Activated T-helper 1 cell treated with anti-CD3 and anti-CD28 coated beads, Interleukin-2, amount 50 U/mL, for 16 hours (primary cell): ENCODE measurements at regions not wholly inside any gene's neighbourhood (a gene's known extent, or its start where the extent isn't known, plus 50 kb on each side); places are given as distances from the start of the nearest gene placed in this dataset.
"Not testable (repeated sequence)": the region's sequence is repeated elsewhere in the genome, so short reads cannot be mapped to it uniquely, and the experiment has no call there.

Experiments
- DNase-seq, 2 donors: peaks; one replicate each; pipeline ENCODE4 v3.0.0-alpha.2; 2020; ENCODE audit warnings: low read depth in 1 of 2, low spot score in 1 of 2

- no peak for DNase-seq
Observed at GRCh38 chr2:207438414-207439126, 91.2 kb upstream of the CREB1 start.

DNA sequence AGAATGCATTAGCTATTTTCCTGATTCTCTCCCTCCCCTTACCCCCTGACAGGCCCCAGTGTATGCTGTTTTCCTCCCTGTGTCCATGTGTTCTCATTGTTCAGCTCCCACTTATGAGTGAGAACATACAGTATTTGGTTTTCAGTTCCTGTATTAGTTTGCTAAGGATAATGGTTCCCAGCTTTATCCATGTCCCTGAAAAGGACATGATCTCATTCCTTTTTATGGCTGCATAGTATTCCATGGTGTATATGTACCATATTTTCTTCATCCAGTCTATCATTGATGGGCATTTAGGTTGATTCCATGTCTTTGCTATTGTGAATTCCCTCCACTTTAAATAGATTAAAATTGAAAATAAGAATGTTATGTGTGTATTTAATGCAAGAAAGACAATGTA lies 89.9 kb upstream of the CREB1 start:
- not testable (repeated sequence) for DNase-seq

GRCh38 chr2:207444756-207445155 lies 85.0 kb upstream of the CREB1 start:
- DNase-seq = no peak

- DNase-seq = no peak
Observed at GRCh38 chr2:207446653-207447052, 83.1 kb upstream of the CREB1 start.

DNA sequence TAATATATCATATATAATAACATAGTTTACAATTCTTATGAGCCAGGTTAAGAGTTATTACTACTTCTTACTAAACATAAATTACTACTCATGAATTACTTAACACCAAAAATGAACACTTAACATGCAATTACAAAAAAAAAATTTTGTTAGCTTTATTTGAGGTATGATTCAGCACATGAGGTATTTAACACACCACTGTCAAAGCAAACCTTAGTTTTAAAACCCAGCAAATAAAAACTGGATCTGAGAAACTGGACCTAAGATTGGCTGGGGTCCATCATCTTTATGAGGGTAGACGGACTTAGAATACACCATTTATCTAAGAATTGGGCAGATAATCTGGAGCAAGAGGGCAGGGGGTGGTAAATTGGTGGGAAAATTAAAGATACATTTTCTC lies 81.8 kb upstream of the CREB1 start:
- no peak for DNase-seq

DNA sequence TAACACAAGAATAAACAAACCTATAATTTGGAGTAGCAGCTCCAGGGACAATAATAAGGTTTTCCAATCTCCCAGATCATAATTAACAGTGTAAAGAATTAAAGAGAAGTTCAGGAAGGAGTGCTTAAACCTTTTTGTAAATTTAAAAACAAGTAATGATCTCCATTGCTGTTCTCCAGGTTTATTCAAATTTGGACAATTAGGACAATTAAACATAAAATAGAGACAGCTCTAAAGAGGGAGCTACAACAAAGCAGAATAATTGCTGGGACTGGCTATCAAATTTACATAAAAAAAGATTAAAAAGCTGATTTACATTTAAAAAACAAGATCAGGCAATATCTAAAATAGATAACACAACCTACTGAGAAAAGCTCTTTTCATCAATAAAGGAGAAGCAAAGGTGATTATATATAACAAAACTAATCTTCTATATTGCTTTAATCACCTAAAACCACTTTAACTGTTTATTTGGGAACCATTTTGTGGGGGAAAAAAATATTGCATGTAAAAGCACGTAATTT lies 80.1 kb upstream of the CREB1 start:
- no peak for DNase-seq

DNA sequence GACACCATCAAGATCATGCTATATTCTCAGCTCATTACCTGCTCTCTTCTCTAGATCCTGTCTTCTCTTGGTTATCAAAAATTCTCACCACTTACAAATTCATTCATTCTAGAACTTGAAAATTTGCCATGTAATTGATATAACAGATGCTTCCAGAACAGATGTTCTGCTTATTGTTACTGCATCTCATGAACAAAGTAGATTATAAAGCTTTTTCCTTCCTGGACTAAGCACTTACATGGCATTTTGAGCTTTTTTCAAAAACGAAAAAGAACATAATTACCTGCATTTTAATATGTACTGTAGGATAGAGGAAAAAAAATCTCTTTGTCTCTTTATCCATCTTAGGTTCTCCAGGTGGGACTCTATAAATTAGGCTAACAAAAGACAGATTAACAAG lies 79.6 kb upstream of the CREB1 start:
- DNase-seq = no peak

GRCh38 chr2:207458582-207458981 lies 71.2 kb upstream of the CREB1 start:
- DNase-seq = no peak

DNA sequence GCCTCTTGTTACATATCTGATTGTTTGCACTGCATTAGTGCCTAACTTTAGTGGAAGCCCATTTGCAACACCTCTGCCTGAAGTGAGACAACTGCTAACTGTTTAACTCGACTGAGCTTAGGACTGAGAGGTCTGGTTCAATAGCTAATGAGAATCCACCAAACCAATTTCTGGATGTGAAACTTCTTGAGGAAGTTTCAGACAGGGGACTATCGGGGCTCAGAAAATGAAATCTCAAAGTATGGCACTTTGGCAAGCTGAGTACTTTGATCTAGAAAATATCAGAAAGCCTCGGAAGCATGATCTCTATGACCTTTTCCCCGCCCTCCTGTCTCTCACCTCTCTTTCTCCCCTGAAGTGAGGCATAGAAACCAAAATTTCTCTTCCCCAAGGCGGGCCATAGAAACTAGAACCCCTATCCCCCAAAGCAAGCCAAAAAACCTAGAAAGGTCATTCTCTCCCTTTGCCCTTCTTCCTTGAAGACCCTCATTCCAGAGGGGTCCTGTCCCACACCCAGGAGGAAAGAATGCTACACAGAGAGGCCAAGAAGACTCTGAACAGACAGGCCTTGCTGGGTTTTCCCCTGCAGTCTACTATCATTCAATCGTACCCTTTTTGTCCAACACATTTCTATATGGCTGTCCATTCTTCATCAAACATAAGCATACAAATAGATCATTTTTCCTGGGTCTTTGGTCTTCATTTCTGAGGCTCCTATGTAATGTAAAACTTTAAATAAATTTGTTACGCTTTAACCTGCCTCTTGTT lies 69.6 kb upstream of the CREB1 start:
- no peak for DNase-seq

GRCh38 chr2:207463433-207463832 lies 66.3 kb upstream of the CREB1 start:
- DNase-seq = no peak

- no peak for DNase-seq
Observed at GRCh38 chr2:207464007-207464406, 65.8 kb upstream of the CREB1 start.

- no peak for DNase-seq
Observed at GRCh38 chr2:207465894-207466293, 63.9 kb upstream of the CREB1 start.

DNA sequence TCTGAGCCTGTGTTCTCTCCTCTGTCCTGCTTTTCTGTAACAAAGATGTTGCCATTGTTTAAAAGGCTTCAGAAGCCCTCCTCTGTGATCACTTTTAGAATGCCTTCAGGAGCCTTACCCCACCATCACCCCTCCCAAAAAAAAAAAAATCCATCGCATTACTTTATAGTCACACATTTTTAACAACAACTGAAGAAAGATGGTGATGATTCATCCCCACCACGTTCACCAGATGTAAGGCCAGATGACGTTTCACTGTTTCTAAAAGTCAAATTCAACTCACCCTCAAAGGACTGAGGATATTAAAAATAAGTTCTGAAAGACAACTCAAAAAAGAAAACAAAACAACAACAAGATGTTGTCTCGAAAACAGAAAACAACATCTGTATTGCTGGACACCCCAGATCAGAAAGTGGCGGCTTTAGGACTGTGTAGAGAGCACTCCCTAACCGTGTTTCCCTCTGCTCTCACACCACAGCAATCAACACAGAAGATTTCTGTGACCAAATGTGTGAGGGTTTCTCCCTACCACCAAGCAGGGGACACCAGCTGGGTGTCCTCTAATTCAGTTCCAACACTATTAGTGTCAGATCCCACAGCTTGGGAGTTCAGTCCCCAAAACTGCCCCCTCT lies 61.9 kb upstream of the CREB1 start:
- DNase-seq = no peak

GRCh38 chr2:207468488-207468887 lies 61.3 kb upstream of the CREB1 start:
- DNase-seq = no peak

GRCh38 chr2:207469451-207469850 lies 60.3 kb upstream of the CREB1 start:
- DNase-seq = no peak

DNA sequence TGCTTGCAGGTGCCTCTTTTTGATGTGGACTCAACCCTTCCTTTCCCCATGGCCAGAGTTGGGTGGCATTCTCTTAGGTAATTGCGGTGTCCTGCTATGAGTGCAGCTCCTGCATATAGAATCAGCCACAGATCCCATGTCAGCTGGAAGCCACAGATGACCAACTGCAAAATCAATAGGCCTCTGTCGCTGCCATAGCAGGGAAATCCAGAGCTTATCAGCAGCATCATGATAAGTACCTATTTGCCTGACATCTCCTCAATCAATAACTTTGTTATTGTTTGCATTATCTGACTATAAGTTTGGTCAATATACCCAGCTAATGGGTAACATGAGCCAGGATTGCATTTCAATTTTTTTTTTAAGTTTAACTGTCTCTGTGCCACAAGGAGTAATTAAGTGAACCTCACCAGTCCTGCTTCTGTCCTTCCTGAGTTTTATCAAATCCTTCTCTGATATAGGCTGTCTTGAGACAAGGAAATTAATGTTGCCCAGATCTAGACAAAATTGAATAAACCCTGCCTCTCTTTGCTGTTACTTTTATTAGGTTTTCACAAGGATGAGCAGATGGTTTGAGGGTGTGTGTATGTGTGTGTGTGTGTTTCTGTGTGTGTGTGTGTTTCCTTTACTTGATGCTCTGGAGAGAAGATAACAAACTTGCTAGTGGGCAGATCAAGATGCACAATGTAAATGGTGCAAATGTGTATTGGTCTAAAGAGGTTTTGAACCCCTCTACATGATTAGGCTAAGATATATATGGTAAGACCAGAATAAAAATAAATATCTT lies 59.6 kb upstream of the CREB1 start:
- DNase-seq = no peak

- DNase-seq = no peak
Observed at GRCh38 chr2:207471261-207471660, 58.5 kb upstream of the CREB1 start.

- no peak for DNase-seq
Observed at GRCh38 chr2:207472343-207473048, 57.3 kb upstream of the CREB1 start.

DNA sequence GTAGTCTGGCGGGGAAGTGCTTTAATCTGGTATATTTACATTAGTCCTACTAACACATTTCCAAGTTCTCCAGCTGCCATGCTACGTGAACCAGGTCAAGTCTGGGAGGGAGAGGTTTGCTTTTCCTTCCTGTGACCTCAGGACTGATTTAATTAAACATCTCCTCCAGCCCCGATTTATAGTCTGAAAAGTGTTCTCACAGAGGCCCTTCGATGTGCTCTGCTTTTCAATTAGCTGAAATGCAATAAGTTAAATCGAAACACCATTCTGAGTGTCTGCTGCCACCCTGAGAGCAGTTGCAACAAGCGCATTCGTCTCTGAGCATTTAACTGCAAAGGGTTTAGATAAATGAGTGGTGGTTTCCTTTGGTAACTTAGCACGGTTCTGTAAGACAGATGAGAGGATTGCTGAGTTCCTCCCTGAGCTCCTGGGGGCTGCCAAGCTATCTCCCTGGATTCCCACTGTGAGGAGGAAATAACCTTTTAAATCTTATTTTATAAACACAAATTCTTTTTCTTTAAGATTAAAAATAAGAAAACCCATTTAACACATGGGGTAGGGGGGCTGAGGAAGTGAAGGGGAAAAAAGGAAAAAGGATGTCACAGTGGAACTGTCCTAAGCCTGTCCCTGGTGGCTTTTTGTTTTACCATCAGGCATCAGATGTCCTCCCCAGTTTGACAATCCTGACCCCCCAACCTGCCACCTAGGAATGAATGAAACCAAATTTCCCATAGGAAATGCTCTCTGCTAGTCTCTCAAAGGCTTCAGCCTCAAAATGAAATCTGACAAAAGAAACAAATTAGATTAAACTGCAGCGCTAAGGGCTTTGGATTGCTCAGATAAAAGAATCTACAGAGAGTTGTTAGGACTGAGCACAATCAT lies 56.5 kb upstream of the CREB1 start:
- DNase-seq = peak in 1 of 2 donors; percentile 1

DNA sequence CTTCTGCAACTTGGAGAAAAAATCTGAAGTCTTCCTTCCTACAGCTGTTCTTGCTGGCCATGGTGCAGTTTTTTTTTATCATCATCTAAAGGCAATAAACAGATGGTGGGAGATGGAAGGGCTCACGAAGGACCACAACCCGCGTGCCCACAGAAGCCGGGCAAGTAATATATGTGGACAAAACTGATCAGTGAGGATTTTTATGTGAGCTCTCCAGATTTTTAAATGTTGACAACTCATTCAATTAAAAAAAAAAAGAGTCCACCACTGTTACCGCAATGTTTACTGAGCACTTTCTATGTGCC lies 55.9 kb upstream of the CREB1 start:
- DNase-seq = no peak
